Endodermal cell (in vitro differentiated cells): ENCODE measurements at regions not wholly inside any gene's neighbourhood (a gene's known extent, or its start where the extent isn't known, plus 50 kb on each side); places are given as distances from the start of the nearest gene placed in this dataset.

Experiments
- DNase-seq: peaks from one replicate; pipeline ENCODE4 v3.0.0-alpha.2; 2017
- H3K27ac ChIP-seq: 2 replicates; pipeline ENCODE4 v1.5.1; 2013; ENCODE audit warnings: mild to moderate bottlenecking, low read depth, low read length, moderate library complexity
- H3K27me3 ChIP-seq: 2 replicates; pipeline ENCODE4 v1.6.1; 2013; ENCODE audit warnings: mild to moderate bottlenecking, low read length, moderate library complexity; ENCODE audit not compliant: insufficient read depth, control insufficient read depth, poor library complexity, severe bottlenecking
- H3K36me3 ChIP-seq: 2 replicates; pipeline ENCODE4 v1.7.0; 2013; ENCODE audit warnings: mild to moderate bottlenecking, low read length, moderate library complexity; ENCODE audit not compliant: control insufficient read depth, insufficient read depth
- H3K4me1 ChIP-seq: one replicate; pipeline ENCODE4 v1.7.0; 2013; ENCODE audit warnings: low read length; ENCODE audit not compliant: control insufficient read depth, insufficient read depth
- H3K4me3 ChIP-seq: 2 replicates; pipeline ENCODE4 v1.5.1; 2013; ENCODE audit warnings: mild to moderate bottlenecking, low read length, moderate library complexity
- H3K9ac ChIP-seq: 2 replicates; pipeline ENCODE4 v1.6.1; 2013; ENCODE audit warnings: mild to moderate bottlenecking, low read length, moderate library complexity; ENCODE audit not compliant: poor library complexity, severe bottlenecking; ENCODE audit errors: extremely low read depth
- H3K9me3 ChIP-seq: 2 replicates; pipeline ENCODE4 v1.6.1; 2013; ENCODE audit warnings: mild to moderate bottlenecking, low read length, moderate library complexity; ENCODE audit not compliant: control insufficient read depth
- H3K27ac Mint-ChIP-seq: 2 replicates; pipeline ENCODE4 v1.8.0; 2020; ENCODE audit warnings: mixed read lengths
- H3K27me3 Mint-ChIP-seq: 2 replicates; pipeline ENCODE4 v1.8.0; 2021; ENCODE audit warnings: mild to moderate bottlenecking, mixed read lengths; ENCODE audit not compliant: insufficient read depth
- H3K36me3 Mint-ChIP-seq: 2 replicates; pipeline ENCODE4 v1.8.0; 2020; ENCODE audit warnings: low read depth, mixed read lengths
- H3K4me1 Mint-ChIP-seq: 2 replicates; pipeline ENCODE4 v1.8.0; 2020; ENCODE audit warnings: mixed read lengths
- H3K4me3 Mint-ChIP-seq: 2 replicates; pipeline ENCODE4 v1.8.0; 2020; ENCODE audit warnings: mild to moderate bottlenecking, moderate library complexity, mixed read lengths
- H3K9me3 Mint-ChIP-seq: 2 replicates; pipeline ENCODE4 v1.8.0; 2020; ENCODE audit warnings: mild to moderate bottlenecking, mixed read lengths
- WGBS, 2 experiments: methylation state at CpG; one replicate each; pipeline versions ENCODE4 v1.1.5 to v1.1.7; 2013; ENCODE audit warnings: missing lambda C conversion rate in 2 of 2, mixed read lengths in 1 of 2; ENCODE audit not compliant: insufficient coverage in 1 of 2, insufficient read length in 1 of 2; 5-methylcytosine and 5-hydroxymethylcytosine counted together
- TF ChIP-seq, protein P1 (sequence below): fragments of 200-600 bp; sonication (generic); conservative IDR thresholded peaks from 2 replicates; pipeline ENCODE4 v1.5.0; 2021; ENCODE audit warnings: antibody characterized with exemption, mild to moderate bottlenecking

GRCh38 chr16:52051414-52052172, 495.4 kb downstream of the TOX3 start:
- Histone ChIP-seq H3K9ac (no peak overlapping the region), H3K9me3 (peaks cover 5% of the 10 kb centered on the region), H3K4me3 (no peak overlapping the region), H3K27me3 (no peaks in the 10 kb centered on the region), H3K4me1 (peaks cover 13% of the 10 kb centered on the region), H3K27ac (no peak overlapping the region), H3K36me3 (no peaks in the 10 kb centered on the region)
- no peaks in the 10 kb centered on the region for H3K9me3 Mint-ChIP-seq
- WGBS, 2 experiments = 100% methylated on average over 1 of the region's 1 CpG
- H3K4me1 Mint-ChIP-seq = peaks cover 32% of the 10 kb centered on the region
- TF ChIP-seq, protein P1, sequence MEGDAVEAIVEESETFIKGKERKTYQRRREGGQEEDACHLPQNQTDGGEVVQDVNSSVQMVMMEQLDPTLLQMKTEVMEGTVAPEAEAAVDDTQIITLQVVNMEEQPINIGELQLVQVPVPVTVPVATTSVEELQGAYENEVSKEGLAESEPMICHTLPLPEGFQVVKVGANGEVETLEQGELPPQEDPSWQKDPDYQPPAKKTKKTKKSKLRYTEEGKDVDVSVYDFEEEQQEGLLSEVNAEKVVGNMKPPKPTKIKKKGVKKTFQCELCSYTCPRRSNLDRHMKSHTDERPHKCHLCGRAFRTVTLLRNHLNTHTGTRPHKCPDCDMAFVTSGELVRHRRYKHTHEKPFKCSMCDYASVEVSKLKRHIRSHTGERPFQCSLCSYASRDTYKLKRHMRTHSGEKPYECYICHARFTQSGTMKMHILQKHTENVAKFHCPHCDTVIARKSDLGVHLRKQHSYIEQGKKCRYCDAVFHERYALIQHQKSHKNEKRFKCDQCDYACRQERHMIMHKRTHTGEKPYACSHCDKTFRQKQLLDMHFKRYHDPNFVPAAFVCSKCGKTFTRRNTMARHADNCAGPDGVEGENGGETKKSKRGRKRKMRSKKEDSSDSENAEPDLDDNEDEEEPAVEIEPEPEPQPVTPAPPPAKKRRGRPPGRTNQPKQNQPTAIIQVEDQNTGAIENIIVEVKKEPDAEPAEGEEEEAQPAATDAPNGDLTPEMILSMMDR = no peak
- H3K27me3 Mint-ChIP-seq = no peaks in the 10 kb centered on the region
- H3K27ac Mint-ChIP-seq = no peak overlapping the region
- no peak overlapping the region for H3K4me3 Mint-ChIP-seq
- no peaks in the 10 kb centered on the region for H3K36me3 Mint-ChIP-seq
- no peak for DNase-seq

DNA sequence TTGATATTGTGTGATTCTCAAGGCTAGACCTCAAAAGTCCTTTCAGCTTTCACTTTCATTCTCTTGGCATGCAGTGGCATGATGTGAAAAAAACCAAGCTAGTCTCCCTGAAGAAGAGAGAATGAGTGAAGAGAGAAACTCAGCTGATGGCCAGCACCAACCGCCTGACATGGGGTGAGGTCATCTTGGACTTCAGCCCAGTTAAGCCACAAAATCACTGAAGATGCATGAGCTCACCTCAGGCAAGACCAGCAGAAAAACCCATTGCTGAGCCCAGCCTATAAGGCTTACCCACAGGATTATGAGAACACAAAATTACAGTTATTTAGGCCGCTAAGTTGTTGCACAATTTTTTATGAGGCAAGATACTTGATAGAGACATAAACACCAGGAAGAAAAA, 496.5 kb downstream of the TOX3 start:
- H3K36me3 ChIP-seq = no peaks in the 10 kb centered on the region
- Mint-ChIP-seq H3K27ac (no peak overlapping the region), H3K9me3 (no peaks in the 10 kb centered on the region), H3K36me3 (no peaks in the 10 kb centered on the region), H3K4me1 (peaks cover 23% of the 10 kb centered on the region), H3K27me3 (no peaks in the 10 kb centered on the region), H3K4me3 (no peak overlapping the region)
- TF ChIP-seq, protein P1 = no peak
- peaks cover 13% of the 10 kb centered on the region for H3K4me1 ChIP-seq
- H3K9me3 ChIP-seq = peaks cover 5% of the 10 kb centered on the region
- DNase-seq = no peak
- no peak overlapping the region for H3K9ac ChIP-seq
- no peaks in the 10 kb centered on the region for H3K27me3 ChIP-seq
- 96% methylated on average over 2 of the region's 2 CpGs; no CpG with 5 or more reads in 1 of the 2 experiments for WGBS, 2 experiments
- no peak overlapping the region for H3K4me3 ChIP-seq
- H3K27ac ChIP-seq = no peak overlapping the region

GRCh38 chr16:52035436-52035835, 511.5 kb downstream of the TOX3 start:
- no peak overlapping the region for H3K27ac Mint-ChIP-seq
- Histone ChIP-seq H3K27ac (no peak overlapping the region), H3K9me3 (no peaks in the 10 kb centered on the region), H3K9ac (no peak overlapping the region), H3K4me3 (no peak overlapping the region), H3K36me3 (no peaks in the 10 kb centered on the region), H3K4me1 (peaks cover 6% of the 10 kb centered on the region), H3K27me3 (peaks cover 30% of the 10 kb centered on the region)
- no peaks in the 10 kb centered on the region for H3K36me3 Mint-ChIP-seq
- H3K27me3 Mint-ChIP-seq = peaks cover 20% of the 10 kb centered on the region
- H3K4me1 Mint-ChIP-seq = peaks cover 5% of the 10 kb centered on the region
- no peaks in the 10 kb centered on the region for H3K9me3 Mint-ChIP-seq
- H3K4me3 Mint-ChIP-seq = no peak overlapping the region
- 80 to 94% methylated on average over 1 to 2 of the region's 2 CpGs for WGBS, 2 experiments
- TF ChIP-seq, protein P1 = no peak
- no peak for DNase-seq
